Loucy (cell line): ENCODE measurements at regions not wholly inside any gene's neighbourhood (a gene's known extent, or its start where the extent isn't known, plus 50 kb on each side); places are given as distances from the start of the nearest gene placed in this dataset.

ENCODE experiments used
- H2AFZ ChIP-seq: fragments of 200-600 bp; sonication (generic); 2 replicates; pipeline ENCODE4 v1.6.0; 2016; ENCODE audit warnings: antibody characterized with exemption, mild to moderate bottlenecking, low read length, moderate library complexity
- H3F3A ChIP-seq: fragments of 200-600 bp; 2 replicates; pipeline ENCODE4 v1.6.0; 2016; ENCODE audit warnings: antibody characterized with exemption, low read depth, mild to moderate bottlenecking
- H3K27me3 ChIP-seq: fragments of 200-600 bp; sonication (generic); 2 replicates; pipeline ENCODE4 v1.6.1; 2014; ENCODE audit warnings: low read length, mild to moderate bottlenecking; ENCODE audit not compliant: insufficient read depth, poor library complexity, severe bottlenecking
- H3K36me3 ChIP-seq: fragments of 200-600 bp; sonication (generic); 2 replicates; pipeline ENCODE4 v1.6.1; 2016; ENCODE audit warnings: low read length; ENCODE audit not compliant: insufficient read depth
- H3K4me1 ChIP-seq: fragments of 200-600 bp; sonication (generic); 2 replicates; pipeline ENCODE4 v1.5.1; 2014; ENCODE audit warnings: low read length, mild to moderate bottlenecking; ENCODE audit not compliant: insufficient read depth, poor library complexity, severe bottlenecking
- H3K4me2 ChIP-seq: fragments of 200-600 bp; sonication (generic); 2 replicates; pipeline ENCODE4 v1.6.0; 2014; ENCODE audit warnings: antibody characterized with exemption, low read length, low read depth, mild to moderate bottlenecking; ENCODE audit not compliant: poor library complexity, severe bottlenecking
- H3K4me3 ChIP-seq: fragments of 200-600 bp; sonication (generic); 2 replicates; pipeline ENCODE4 v1.5.1; 2014; ENCODE audit warnings: low read length, mild to moderate bottlenecking, mixed read lengths; ENCODE audit not compliant: poor library complexity, severe bottlenecking
- H3K79me2 ChIP-seq: fragments of 200-600 bp; sonication (generic); 2 replicates; pipeline ENCODE4 v1.6.1; 2014; ENCODE audit warnings: low read length; ENCODE audit not compliant: insufficient read depth
- H3K9ac ChIP-seq: fragments of 200-600 bp; sonication (generic); 2 replicates; pipeline ENCODE4 v1.6.0; 2014; ENCODE audit warnings: mild to moderate bottlenecking, low read depth, low read length, moderate library complexity; ENCODE audit not compliant: poor library complexity, severe bottlenecking
- H3K9me2 ChIP-seq: fragments of 200-600 bp; sonication (generic); replicated peaks from 2 replicates; pipeline ENCODE4 v1.6.1; 2016; ENCODE audit warnings: low read depth, low read length, mixed read lengths
- H3K9me3 ChIP-seq: fragments of 200-600 bp; sonication (generic); 2 replicates; pipeline ENCODE4 v1.6.1; 2014; ENCODE audit warnings: mild to moderate bottlenecking, antibody characterized with exemption, low read length, low read depth; ENCODE audit not compliant: insufficient read depth
- H4K20me1 ChIP-seq: fragments of 200-600 bp; sonication (generic); 2 replicates; pipeline ENCODE4 v1.6.0; 2014; ENCODE audit warnings: antibody characterized with exemption, low read length, mild to moderate bottlenecking; ENCODE audit not compliant: insufficient read depth, poor library complexity, severe bottlenecking
- EZH2phosphoT487 ChIP-seq: fragments of 200-600 bp; IDR thresholded peaks from 2 replicates; pipeline ENCODE4 v1.6.1; 2018; ENCODE audit warnings: antibody characterized with exemption, mild to moderate bottlenecking, moderate library complexity, borderline replicate concordance
- TF ChIP-seq, protein P1 (sequence below): fragments of 200-600 bp; sonication (generic); conservative IDR thresholded peaks from 2 replicates; pipeline ENCODE4 v1.5.1; 2014; ENCODE audit warnings: mild to moderate bottlenecking, antibody characterized with exemption, low read length

DNA sequence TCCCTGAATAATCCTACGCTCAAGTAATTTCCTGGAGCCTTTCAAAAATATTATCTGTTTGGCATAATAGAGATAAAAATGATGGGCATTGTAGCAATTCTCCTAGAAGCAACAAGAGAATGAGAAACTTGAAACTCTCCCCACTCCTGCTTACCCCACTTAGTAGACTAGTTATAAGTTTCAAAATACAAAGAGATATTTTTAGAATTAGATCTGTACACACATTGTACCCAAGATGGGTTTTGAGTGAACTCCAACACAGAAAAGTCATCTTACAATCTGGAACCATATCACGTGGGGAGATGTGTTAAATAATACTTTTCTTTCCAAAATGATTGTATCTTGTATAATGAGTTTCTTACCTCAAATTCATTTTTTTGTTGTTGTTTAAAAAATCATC lies 484.9 kb downstream of the LPIN1 start:
- H3K4me1 ChIP-seq, result no peaks in the 10 kb centered on the region
- H3K79me2 ChIP-seq, result no peaks in the 10 kb centered on the region
- H3K9me2 ChIP-seq, result no peaks in the 10 kb centered on the region
- H3F3A ChIP-seq, result no peaks in the 10 kb centered on the region
- no peak overlapping the region for H2AFZ ChIP-seq
- no peaks in the 10 kb centered on the region for H3K36me3 ChIP-seq
- no peaks in the 10 kb centered on the region for H3K27me3 ChIP-seq
- no peak for TF ChIP-seq EZH2phosphoT487
- TF ChIP-seq, protein P1, sequence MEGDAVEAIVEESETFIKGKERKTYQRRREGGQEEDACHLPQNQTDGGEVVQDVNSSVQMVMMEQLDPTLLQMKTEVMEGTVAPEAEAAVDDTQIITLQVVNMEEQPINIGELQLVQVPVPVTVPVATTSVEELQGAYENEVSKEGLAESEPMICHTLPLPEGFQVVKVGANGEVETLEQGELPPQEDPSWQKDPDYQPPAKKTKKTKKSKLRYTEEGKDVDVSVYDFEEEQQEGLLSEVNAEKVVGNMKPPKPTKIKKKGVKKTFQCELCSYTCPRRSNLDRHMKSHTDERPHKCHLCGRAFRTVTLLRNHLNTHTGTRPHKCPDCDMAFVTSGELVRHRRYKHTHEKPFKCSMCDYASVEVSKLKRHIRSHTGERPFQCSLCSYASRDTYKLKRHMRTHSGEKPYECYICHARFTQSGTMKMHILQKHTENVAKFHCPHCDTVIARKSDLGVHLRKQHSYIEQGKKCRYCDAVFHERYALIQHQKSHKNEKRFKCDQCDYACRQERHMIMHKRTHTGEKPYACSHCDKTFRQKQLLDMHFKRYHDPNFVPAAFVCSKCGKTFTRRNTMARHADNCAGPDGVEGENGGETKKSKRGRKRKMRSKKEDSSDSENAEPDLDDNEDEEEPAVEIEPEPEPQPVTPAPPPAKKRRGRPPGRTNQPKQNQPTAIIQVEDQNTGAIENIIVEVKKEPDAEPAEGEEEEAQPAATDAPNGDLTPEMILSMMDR, result no peak
- no peak overlapping the region for H3K9ac ChIP-seq
- H3K9me3 ChIP-seq, result no peaks in the 10 kb centered on the region
- no peak overlapping the region for H3K4me3 ChIP-seq
- no peak overlapping the region for H3K4me2 ChIP-seq
- H4K20me1 ChIP-seq, result no peaks in the 10 kb centered on the region

DNA sequence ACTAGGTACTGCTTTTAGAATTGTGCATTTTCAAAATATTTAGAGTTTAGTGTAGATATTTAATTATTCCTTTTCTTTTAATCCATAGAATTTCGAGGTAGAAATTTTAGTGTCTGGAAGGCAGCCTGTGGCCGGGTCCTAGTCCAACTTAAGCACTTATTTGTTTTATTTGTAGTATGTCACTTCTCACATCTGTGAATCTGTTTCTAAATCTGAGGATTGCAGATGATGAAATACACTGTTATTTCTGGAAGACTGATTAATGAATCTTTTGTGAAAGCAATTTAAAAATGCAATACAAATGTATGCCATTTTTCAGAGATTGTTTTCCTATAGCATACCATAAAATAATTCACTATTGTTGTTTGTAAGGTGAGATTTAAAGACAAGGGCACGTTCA lies 483.9 kb upstream of the TRIB2 start:
- Histone ChIP-seq H2AFZ (no peak overlapping the region), H3K9me2 (no peaks in the 10 kb centered on the region), H3K27me3 (no peaks in the 10 kb centered on the region), H3K9ac (no peak overlapping the region), H3K79me2 (no peaks in the 10 kb centered on the region), H3F3A (no peaks in the 10 kb centered on the region), H4K20me1 (no peaks in the 10 kb centered on the region), H3K4me2 (no peak overlapping the region), H3K36me3 (no peaks in the 10 kb centered on the region), H3K4me3 (no peak overlapping the region), H3K4me1 (no peaks in the 10 kb centered on the region), H3K9me3 (no peaks in the 10 kb centered on the region)
- TF ChIP-seq, protein P1, result no peak
- no peak for TF ChIP-seq EZH2phosphoT487

DNA sequence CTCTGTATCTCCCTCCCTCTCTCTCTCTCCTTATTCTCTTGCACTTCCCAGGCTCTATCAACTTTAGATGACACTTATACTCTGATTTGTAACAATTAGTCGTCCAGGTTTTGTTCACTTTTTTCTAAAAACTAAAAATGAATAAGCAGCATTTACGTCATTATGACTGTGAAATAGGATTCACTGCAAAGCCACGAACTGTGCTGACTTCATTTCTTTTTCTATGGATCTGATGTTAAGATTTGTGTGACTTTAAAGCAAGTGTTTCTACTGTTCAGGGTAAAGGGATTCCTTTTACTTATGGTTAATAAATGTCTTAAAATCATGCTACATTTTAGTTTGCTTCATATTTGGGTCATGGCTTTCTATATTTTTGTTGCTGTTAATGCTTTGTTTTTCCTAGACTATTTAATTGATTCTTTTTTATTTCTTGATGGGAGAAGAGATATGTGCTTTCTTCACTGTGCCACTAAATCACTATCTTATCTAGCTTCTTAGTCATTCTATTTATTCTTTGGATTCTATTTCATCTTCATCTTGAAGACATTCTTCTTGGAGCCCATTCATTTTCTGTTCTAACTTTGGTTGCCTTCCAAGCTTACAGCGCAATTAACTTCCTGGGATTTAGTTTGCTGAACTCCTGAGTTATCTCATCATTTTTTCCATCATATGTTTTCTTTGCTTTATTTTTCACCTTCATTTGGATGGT lies 480.4 kb upstream of the TRIB2 start:
- Histone ChIP-seq H2AFZ (no peak overlapping the region), H3K9me3 (no peaks in the 10 kb centered on the region), H3K4me3 (no peak overlapping the region), H3K27me3 (no peaks in the 10 kb centered on the region), H3F3A (no peaks in the 10 kb centered on the region), H3K79me2 (no peaks in the 10 kb centered on the region), H4K20me1 (no peaks in the 10 kb centered on the region), H3K9ac (no peak overlapping the region), H3K36me3 (no peaks in the 10 kb centered on the region), H3K4me1 (no peaks in the 10 kb centered on the region), H3K9me2 (no peaks in the 10 kb centered on the region), H3K4me2 (no peak overlapping the region)
- TF ChIP-seq EZH2phosphoT487, result no peak
- TF ChIP-seq, protein P1, result no peak
